ENCODE measurements at regions not wholly inside any gene's neighbourhood (a gene's known extent, or its start where the extent isn't known, plus 50 kb on each side); places are given as distances from the start of the nearest gene placed in this dataset.
"Not testable (repeated sequence)": the region's sequence is repeated elsewhere in the genome, so short reads cannot be mapped to it uniquely, and the experiment has no call there.

GRCh38 chr7:81045491-81046030 lies 126.7 kb upstream of the SEMA3C start:
- DNase-seq (ENCODE audit: low spot score) = no peak

- not testable (repeated sequence) for DNase-seq (ENCODE audit: low spot score)
Measured at GRCh38 chr7:81042646-81043045, 123.8 kb upstream of the SEMA3C start.

- no peak for DNase-seq (ENCODE audit: low spot score)
Measured at GRCh38 chr7:81040496-81040895, 121.6 kb upstream of the SEMA3C start.

GRCh38 chr7:81036871-81037270 lies 118.0 kb upstream of the SEMA3C start:
- no peak for DNase-seq (ENCODE audit: low spot score)

GRCh38 chr7:81036057-81036456 lies 117.2 kb upstream of the SEMA3C start:
- DNase-seq (ENCODE audit: low spot score) = no peak

GRCh38 chr7:81031996-81032395 lies 113.1 kb upstream of the SEMA3C start:
- no peak for DNase-seq (ENCODE audit: low spot score)

- no peak for DNase-seq (ENCODE audit: low spot score)
Measured at GRCh38 chr7:81031243-81031642, 112.4 kb upstream of the SEMA3C start.

- no peak for DNase-seq (ENCODE audit: low spot score)
Measured at GRCh38 chr7:81030472-81030871, 111.6 kb upstream of the SEMA3C start.

GRCh38 chr7:81029511-81029910 lies 110.7 kb upstream of the SEMA3C start:
- DNase-seq (ENCODE audit: low spot score) = no peak

- no peak for DNase-seq (ENCODE audit: low spot score)
Measured at GRCh38 chr7:81025360-81025759, 106.5 kb upstream of the SEMA3C start.

- no peak for DNase-seq (ENCODE audit: low spot score)
Measured at GRCh38 chr7:81014908-81015307, 96.1 kb upstream of the SEMA3C start.

GRCh38 chr7:81014266-81014665 lies 95.4 kb upstream of the SEMA3C start:
- DNase-seq (ENCODE audit: low spot score) = peak; percentile 13

GRCh38 chr7:81013083-81013817 lies 94.4 kb upstream of the SEMA3C start:
- DNase-seq (ENCODE audit: low spot score) = peak; percentile 58

- DNase-seq (ENCODE audit: low spot score) = no peak
Measured at GRCh38 chr7:81008901-81009300, 90.0 kb upstream of the SEMA3C start.

- DNase-seq (ENCODE audit: low spot score) = no peak
Measured at GRCh38 chr7:81007051-81007450, 88.2 kb upstream of the SEMA3C start.

GRCh38 chr7:81005254-81005653 lies 86.4 kb upstream of the SEMA3C start:
- DNase-seq (ENCODE audit: low spot score) = no peak

GRCh38 chr7:81004098-81004497 lies 85.2 kb upstream of the SEMA3C start:
- DNase-seq (ENCODE audit: low spot score) = peak; percentile 43

- no peak for DNase-seq (ENCODE audit: low spot score)
Measured at GRCh38 chr7:81003326-81003725, 84.5 kb upstream of the SEMA3C start.

GRCh38 chr7:81002421-81002820 lies 83.6 kb upstream of the SEMA3C start:
- DNase-seq (ENCODE audit: low spot score) = no peak

- no peak for DNase-seq (ENCODE audit: low spot score)
Measured at GRCh38 chr7:80999771-81000170, 80.9 kb upstream of the SEMA3C start.

- no peak for DNase-seq (ENCODE audit: low spot score)
Measured at GRCh38 chr7:80999100-80999499, 80.2 kb upstream of the SEMA3C start.

- DNase-seq (ENCODE audit: low spot score) = no peak
Measured at GRCh38 chr7:80997841-80998240, 79.0 kb upstream of the SEMA3C start.

GRCh38 chr7:80996236-80996635 lies 77.4 kb upstream of the SEMA3C start:
- DNase-seq (ENCODE audit: low spot score) = not testable (repeated sequence)

- DNase-seq (ENCODE audit: low spot score) = no peak
Measured at GRCh38 chr7:80991654-80992053, 72.8 kb upstream of the SEMA3C start.
